HFFc6 (cell line): ENCODE measurements at regions not wholly inside any gene's neighbourhood (a gene's known extent, or its start where the extent isn't known, plus 50 kb on each side); places are given as distances from the start of the nearest gene placed in this dataset.
"Not testable (repeated sequence)": the region's sequence is repeated elsewhere in the genome, so short reads cannot be mapped to it uniquely, and the experiment has no call there.

Source experiments
- DNase-seq: peaks from one replicate; pipeline ENCODE4 v3.0.0-alpha.2; 2018
- H3K27ac Mint-ChIP-seq: 2 replicates; pipeline ENCODE4 v1.8.0; 2020; ENCODE audit warnings: mild to moderate bottlenecking, mixed read lengths
- H3K27me3 Mint-ChIP-seq: 2 replicates; pipeline ENCODE4 v1.8.0; 2021; ENCODE audit warnings: mild to moderate bottlenecking, moderate library complexity, mixed read lengths; ENCODE audit not compliant: insufficient read depth
- H3K36me3 Mint-ChIP-seq: 2 replicates; pipeline ENCODE4 v1.8.0; 2021; ENCODE audit warnings: low read depth, mixed read lengths
- H3K4me1 Mint-ChIP-seq: 2 replicates; pipeline ENCODE4 v1.8.0; 2020; ENCODE audit warnings: low read depth, mixed read lengths
- H3K4me3 Mint-ChIP-seq: 2 replicates; pipeline ENCODE4 v1.8.0; 2020; ENCODE audit warnings: mild to moderate bottlenecking, moderate library complexity, mixed read lengths
- H3K9me3 Mint-ChIP-seq: 2 replicates; pipeline ENCODE4 v1.8.0; 2020; ENCODE audit warnings: mild to moderate bottlenecking, mixed read lengths
- TF ChIP-seq, protein P1 (sequence below): fragments of 200-600 bp; sonication (generic); IDR thresholded peaks from 2 replicates; pipeline ENCODE4 v1.5.0; 2021; ENCODE audit warnings: antibody characterized with exemption, mild to moderate bottlenecking

DNA sequence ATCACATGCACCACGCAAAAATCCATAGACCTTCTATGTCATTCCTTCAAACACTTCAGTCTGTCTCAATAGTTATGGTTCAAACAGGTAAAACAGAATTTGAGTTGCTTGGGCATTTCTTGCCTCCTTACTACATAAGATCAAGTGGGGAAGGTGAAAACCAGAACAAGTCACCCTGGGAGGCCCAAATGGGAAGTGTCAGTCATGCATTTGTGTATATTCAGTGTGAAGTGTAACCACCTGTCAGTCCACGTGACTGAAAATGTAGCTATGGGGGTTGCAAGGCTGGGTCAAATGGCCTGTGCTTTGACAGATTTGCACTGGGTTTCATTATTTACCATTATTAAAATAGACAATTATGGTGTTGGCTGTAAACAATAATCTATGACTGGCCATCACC lies 176.6 kb upstream of the VIPR2 start:
- H3K9me3 Mint-ChIP-seq: peaks cover 26% of the 10 kb centered on the region

DNA sequence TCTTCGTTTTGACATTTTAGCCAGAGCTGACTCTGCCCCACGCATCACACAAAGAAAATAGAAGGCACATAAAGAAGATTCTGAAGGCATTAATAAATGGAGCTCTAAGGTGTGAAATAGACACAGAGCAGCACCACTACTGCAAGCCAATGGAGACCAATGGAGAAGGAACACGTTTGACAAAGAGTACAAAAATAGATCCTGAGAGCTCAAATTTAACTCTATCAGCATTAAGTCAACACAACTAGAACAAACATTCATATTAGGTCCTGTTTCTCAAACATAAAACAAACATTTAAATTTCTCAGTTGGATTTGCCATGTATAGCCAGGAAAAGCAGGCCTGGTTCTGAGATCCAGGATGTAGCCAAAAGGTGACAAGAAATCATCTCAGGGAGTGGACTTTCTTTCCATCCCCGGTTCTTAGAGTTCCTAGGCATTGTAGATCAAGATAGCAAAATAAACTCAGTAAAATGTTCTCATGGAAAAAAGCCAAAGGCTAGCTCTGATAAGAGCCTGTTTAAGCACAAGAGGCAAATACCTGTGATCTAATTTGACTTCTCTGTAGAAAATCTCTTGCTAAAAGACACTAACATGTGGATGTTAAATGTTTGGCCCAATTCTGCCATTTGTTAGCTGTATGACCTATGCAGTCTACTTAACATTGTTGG lies 174.2 kb upstream of the VIPR2 start:
- H3K9me3 Mint-ChIP-seq: peaks cover 16% of the 10 kb centered on the region
- DNase-seq: no peak
- H3K27me3 Mint-ChIP-seq: no peaks in the 10 kb centered on the region; the same call in 1 of the 2 replicates
- no peaks in the 10 kb centered on the region for H3K4me1 Mint-ChIP-seq
- no peaks in the 10 kb centered on the region for H3K36me3 Mint-ChIP-seq
- TF ChIP-seq, protein P1, sequence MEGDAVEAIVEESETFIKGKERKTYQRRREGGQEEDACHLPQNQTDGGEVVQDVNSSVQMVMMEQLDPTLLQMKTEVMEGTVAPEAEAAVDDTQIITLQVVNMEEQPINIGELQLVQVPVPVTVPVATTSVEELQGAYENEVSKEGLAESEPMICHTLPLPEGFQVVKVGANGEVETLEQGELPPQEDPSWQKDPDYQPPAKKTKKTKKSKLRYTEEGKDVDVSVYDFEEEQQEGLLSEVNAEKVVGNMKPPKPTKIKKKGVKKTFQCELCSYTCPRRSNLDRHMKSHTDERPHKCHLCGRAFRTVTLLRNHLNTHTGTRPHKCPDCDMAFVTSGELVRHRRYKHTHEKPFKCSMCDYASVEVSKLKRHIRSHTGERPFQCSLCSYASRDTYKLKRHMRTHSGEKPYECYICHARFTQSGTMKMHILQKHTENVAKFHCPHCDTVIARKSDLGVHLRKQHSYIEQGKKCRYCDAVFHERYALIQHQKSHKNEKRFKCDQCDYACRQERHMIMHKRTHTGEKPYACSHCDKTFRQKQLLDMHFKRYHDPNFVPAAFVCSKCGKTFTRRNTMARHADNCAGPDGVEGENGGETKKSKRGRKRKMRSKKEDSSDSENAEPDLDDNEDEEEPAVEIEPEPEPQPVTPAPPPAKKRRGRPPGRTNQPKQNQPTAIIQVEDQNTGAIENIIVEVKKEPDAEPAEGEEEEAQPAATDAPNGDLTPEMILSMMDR: no peak
- no peak overlapping the region for H3K4me3 Mint-ChIP-seq
- H3K27ac Mint-ChIP-seq: no peak overlapping the region

More for the DNA sequence above, 176.6 kb upstream of the VIPR2 start:
- Mint-ChIP-seq H3K27ac (no peak overlapping the region), H3K36me3 (no peaks in the 10 kb centered on the region), H3K4me1 (no peaks in the 10 kb centered on the region), H3K27me3 (no peaks in the 10 kb centered on the region; the same call in 1 of the 2 replicates), H3K4me3 (no peak overlapping the region)
- no peak for DNase-seq
- TF ChIP-seq, protein P1: no peak

GRCh38 chr7:159317294-159317693 lies 172.6 kb upstream of the VIPR2 start:
- TF ChIP-seq, protein P1: no peak

GRCh38 chr7:159311172-159311494 lies 166.5 kb upstream of the VIPR2 start:
- H3K27ac Mint-ChIP-seq: no peak overlapping the region

More at GRCh38 chr7:159317294-159317693, 172.6 kb upstream of the VIPR2 start:
- no peak for DNase-seq
- Mint-ChIP-seq H3K4me1 (no peaks in the 10 kb centered on the region), H3K36me3 (no peaks in the 10 kb centered on the region), H3K4me3 (no peak overlapping the region), H3K27ac (no peak overlapping the region), H3K27me3 (no peaks in the 10 kb centered on the region; the same call in 1 of the 2 replicates), H3K9me3 (peaks cover 16% of the 10 kb centered on the region)

GRCh38 chr7:159310457-159311171 lies 165.9 kb upstream of the VIPR2 start:
- Mint-ChIP-seq H3K27me3 (no peaks in the 10 kb centered on the region), H3K4me1 (no peaks in the 10 kb centered on the region), H3K36me3 (no peaks in the 10 kb centered on the region), H3K27ac (no peak overlapping the region), H3K4me3 (no peak overlapping the region), H3K9me3 (peaks cover 3% of the 10 kb centered on the region)
- DNase-seq: no peak
- TF ChIP-seq, protein P1: no peak

More at GRCh38 chr7:159311172-159311494, 166.5 kb upstream of the VIPR2 start:
- no peaks in the 10 kb centered on the region; the same call in none of the 2 replicates for H3K9me3 Mint-ChIP-seq
- H3K27me3 Mint-ChIP-seq: no peaks in the 10 kb centered on the region
- TF ChIP-seq, protein P1: no peak
- H3K4me3 Mint-ChIP-seq: no peak overlapping the region
- H3K36me3 Mint-ChIP-seq: no peaks in the 10 kb centered on the region
- no peaks in the 10 kb centered on the region for H3K4me1 Mint-ChIP-seq
- DNase-seq: no peak

DNA sequence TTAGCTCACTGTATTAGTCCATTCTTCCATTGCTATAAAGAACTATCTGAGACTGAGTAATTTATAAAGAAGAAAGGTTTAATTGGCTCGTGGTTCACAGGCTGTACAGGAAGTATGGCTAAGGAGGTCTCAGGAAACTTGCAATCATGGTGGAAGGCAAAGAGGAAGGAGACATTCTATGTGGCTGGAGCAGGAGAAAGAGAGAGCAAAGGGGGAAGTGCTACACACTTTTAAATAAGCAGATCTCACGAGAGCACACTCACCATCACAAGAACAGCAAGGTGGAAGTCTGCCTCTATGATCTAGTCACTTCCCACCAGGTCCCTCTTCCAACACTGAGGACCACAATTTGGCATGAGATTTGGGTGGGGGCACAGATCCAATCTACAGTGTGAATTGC lies 164.5 kb upstream of the VIPR2 start:
- not testable (repeated sequence) for H3K4me3 Mint-ChIP-seq, DNase-seq, H3K27me3 Mint-ChIP-seq, H3K36me3 Mint-ChIP-seq, H3K27ac Mint-ChIP-seq, H3K4me1 Mint-ChIP-seq
- peaks cover 10% of the 10 kb centered on the region for H3K9me3 Mint-ChIP-seq
